Bronchial epithelial cell (primary cell): ENCODE measurements at regions not wholly inside any gene's neighbourhood (a gene's known extent, or its start where the extent isn't known, plus 50 kb on each side); places are given as distances from the start of the nearest gene placed in this dataset.
"Not testable (repeated sequence)": the region's sequence is repeated elsewhere in the genome, so short reads cannot be mapped to it uniquely, and the experiment has no call there.

Experiments used
- DNase-seq: peaks from one replicate; pipeline ENCODE4 v3.0.0-alpha.2; 2010; ENCODE audit warnings: low read depth
- FAIRE-seq: peaks from 2 replicates; lab custom pipeline; 2011; peaks lifted over from hg19 to GRCh38; lab: Jason Lieb, UNC
- H3K27me3 ChIP-seq: 2 replicates; pipeline ENCODE4 v1.5.1; 2011; ENCODE audit warnings: low read length; ENCODE audit not compliant: control insufficient read depth, insufficient read depth
- H3K36me3 ChIP-seq: 2 replicates; pipeline ENCODE4 v1.5.1; 2011; ENCODE audit warnings: low read length; ENCODE audit not compliant: control insufficient read depth, insufficient read depth
- H3K4me3 ChIP-seq: 2 replicates; pipeline ENCODE4 v1.5.1; 2011; ENCODE audit warnings: mild to moderate bottlenecking, low read depth, low read length, control low read depth
- TF ChIP-seq, protein P1 (sequence below): IDR thresholded peaks from 2 replicates; pipeline ENCODE4 v1.5.1; 2011; ENCODE audit warnings: mild to moderate bottlenecking, moderate library complexity, low read length, control low read depth, inconsistent platforms; ENCODE audit not compliant: insufficient read depth, severe bottlenecking

DNA sequence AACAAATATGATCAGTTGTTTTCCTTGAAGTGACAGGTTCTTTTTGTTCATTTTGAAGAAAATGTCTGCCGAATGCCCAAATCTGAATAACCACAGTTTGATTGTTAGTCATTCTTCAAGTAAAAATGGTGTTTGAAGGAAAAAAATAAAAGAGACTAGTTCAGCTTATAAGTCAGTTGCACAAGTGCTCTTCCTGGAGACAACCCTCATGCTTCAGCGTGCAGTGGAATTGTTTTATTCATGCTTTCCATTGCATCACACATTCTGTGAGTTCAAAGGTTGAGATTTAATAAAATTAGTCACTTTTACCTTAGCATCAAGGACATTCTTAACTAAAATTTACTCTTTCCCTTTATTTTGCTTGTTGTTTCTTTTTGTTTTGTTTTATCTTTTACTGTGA lies 404.9 kb downstream of the ZNF674 start:
- Histone ChIP-seq H3K4me3 (no peak overlapping the region), H3K36me3 (no peaks in the 10 kb centered on the region), H3K27me3 (no peaks in the 10 kb centered on the region)
- TF ChIP-seq, protein P1, sequence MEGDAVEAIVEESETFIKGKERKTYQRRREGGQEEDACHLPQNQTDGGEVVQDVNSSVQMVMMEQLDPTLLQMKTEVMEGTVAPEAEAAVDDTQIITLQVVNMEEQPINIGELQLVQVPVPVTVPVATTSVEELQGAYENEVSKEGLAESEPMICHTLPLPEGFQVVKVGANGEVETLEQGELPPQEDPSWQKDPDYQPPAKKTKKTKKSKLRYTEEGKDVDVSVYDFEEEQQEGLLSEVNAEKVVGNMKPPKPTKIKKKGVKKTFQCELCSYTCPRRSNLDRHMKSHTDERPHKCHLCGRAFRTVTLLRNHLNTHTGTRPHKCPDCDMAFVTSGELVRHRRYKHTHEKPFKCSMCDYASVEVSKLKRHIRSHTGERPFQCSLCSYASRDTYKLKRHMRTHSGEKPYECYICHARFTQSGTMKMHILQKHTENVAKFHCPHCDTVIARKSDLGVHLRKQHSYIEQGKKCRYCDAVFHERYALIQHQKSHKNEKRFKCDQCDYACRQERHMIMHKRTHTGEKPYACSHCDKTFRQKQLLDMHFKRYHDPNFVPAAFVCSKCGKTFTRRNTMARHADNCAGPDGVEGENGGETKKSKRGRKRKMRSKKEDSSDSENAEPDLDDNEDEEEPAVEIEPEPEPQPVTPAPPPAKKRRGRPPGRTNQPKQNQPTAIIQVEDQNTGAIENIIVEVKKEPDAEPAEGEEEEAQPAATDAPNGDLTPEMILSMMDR, result no peak
- no peak for FAIRE-seq
- peak; percentile 63 for DNase-seq

DNA sequence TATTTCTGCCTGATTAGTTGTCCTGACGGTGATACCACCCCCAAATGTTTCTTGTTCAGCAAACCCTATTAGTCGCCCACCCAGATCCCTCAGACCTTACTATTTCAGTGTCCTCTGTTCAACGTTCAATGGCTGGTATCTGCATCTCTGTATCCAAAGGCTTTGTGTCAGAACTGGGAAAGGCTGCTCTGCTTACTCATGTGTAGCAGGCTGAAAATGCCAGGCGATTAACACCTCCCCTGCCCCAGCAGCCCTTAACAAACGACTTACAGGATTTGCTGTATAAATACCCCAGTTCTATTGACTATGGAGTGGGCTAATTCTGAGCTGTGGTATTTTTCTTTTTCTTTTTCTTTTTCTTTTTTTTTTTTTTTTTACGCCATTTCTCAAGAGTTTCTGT lies 415.0 kb downstream of the ZNF674 start:
- DNase-seq (no peak), FAIRE-seq (no peak)
- H3K4me3 ChIP-seq, result no peak overlapping the region
- no peaks in the 10 kb centered on the region for H3K27me3 ChIP-seq
- H3K36me3 ChIP-seq, result no peaks in the 10 kb centered on the region
- TF ChIP-seq, protein P1, result no peak

DNA sequence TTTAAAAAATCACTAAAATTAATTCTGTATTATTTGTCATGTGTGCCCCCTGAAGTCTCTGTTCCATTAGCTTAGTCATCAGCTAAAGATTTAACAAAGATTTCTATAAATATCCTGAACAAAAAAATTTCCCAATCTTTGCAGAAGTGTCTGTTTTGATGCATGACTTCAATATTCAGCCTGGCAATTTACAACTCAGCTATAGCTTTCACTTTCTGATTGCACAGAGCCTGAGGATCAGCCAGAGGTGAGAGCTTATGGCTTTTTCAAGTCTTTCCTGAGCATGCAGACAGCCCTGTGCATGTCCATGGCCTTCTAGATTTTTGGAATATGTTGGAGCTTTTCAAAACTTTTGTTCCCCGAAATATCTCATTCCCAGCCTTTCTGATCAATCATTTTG lies 420.1 kb downstream of the ZNF674 start:
- no peaks in the 10 kb centered on the region for H3K36me3 ChIP-seq
- TF ChIP-seq, protein P1, result no peak
- DNase-seq (no peak), FAIRE-seq (no peak)
- H3K4me3 ChIP-seq, result no peak overlapping the region
- no peaks in the 10 kb centered on the region for H3K27me3 ChIP-seq

DNA sequence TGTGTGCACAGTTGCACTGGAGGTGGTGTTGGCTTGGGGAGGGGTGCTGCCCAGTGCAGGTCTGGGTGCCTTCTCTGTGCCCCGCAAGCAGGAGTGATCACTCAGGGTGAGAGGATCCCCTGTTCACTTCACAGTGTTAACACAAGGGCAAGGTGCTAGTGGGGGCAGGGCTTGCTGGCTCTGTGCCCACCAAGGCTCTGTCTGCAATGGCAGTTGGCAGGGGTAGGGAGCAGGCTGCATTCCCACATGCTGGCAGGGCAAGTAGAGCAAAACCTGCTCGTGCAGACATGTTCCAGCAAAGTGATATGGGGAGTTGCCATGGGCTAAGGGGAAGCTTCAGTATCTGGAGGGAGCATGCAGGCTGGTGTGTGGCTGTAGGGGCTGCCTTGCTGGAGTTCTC lies 428.0 kb downstream of the ZNF674 start:
- Histone ChIP-seq H3K27me3 (no peaks in the 10 kb centered on the region), H3K4me3 (no peak overlapping the region), H3K36me3 (no peaks in the 10 kb centered on the region)
- DNase-seq (peak; percentile 60), FAIRE-seq (peak; percentile 7)
- TF ChIP-seq, protein P1, result no peak

DNA sequence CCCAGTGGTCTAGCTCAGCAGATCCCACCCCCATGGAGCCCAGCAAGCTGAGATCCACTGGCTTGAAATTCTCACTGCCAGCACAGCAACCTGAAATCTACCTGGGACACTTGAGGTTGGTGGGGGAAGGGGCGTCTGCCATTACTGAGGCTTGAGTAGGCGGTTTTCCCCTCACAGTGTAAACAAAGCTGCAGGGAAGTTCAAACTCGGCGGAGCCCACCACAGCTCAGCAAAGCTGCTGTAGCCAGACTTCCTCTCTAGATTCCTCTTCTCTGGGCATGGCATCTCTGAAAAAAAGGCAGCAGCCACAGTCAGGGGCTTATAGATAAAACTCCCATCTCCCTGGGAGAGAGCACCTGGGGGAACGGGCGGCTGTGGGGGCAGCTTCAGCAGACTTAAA lies 457.9 kb downstream of the ZNF674 start:
- not testable (repeated sequence) for DNase-seq, H3K4me3 ChIP-seq, FAIRE-seq, H3K27me3 ChIP-seq, H3K36me3 ChIP-seq

DNA sequence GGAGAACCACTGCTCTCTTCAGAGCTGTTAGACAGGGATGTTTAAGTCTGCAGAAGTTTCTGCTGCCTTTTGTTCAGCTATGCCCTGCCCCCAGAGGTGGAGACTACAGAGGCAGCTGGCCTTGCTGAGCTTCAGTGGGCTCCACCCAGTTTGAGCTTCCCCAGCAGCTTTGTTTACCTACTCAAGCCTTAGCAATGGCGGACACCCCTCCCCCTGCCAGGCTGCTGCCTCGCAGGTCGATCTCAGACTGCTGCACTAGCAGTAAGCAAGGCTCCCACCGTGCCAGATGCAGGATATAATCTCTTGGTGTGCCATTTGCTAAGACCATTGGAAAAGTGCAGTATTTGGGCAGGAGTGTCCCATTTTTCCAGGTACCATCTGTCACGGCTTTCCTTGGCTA lies 465.1 kb downstream of the ZNF674 start:
- not testable (repeated sequence) for H3K36me3 ChIP-seq, FAIRE-seq, H3K4me3 ChIP-seq, DNase-seq, H3K27me3 ChIP-seq

DNA sequence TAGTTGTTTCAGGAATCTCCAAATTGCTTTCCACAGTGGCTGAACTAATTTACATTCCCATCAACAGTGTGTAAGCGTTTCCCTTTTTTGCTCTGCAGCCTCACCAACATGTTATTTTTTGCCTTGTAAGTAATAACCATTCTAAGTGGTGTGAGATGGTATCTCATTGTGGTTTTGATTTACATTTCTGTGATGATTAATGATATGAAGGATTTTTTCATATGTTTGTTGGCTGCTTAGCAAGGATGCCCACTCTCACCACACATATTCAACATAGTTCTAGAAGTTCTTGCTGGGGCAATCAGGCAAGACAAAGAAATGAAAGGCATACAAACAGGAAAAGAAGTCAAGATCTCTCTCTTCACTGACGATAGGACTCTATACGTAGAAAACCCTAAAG lies 472.4 kb downstream of the ZNF674 start:
- DNase-seq (no peak), FAIRE-seq (no peak)
- Histone ChIP-seq H3K36me3 (no peaks in the 10 kb centered on the region), H3K4me3 (no peak overlapping the region), H3K27me3 (no peaks in the 10 kb centered on the region)
- TF ChIP-seq, protein P1, result no peak
